AG10803 (cell line): ENCODE measurements at regions not wholly inside any gene's neighbourhood (a gene's known extent, or its start where the extent isn't known, plus 50 kb on each side); places are given as distances from the start of the nearest gene placed in this dataset.

ENCODE experiments used
- DNase-seq: peaks from one replicate; pipeline ENCODE4 v3.0.0; 2010; ENCODE audit warnings: low read depth
- H3K4me3 ChIP-seq: 2 replicates; pipeline ENCODE4 v1.5.1; 2011; ENCODE audit warnings: mild to moderate bottlenecking, low read length, control low read depth
- CTCF ChIP-seq: conservative IDR thresholded peaks from 2 replicates; pipeline ENCODE4 v1.5.1; 2011; ENCODE audit warnings: mild to moderate bottlenecking, low read length, control low read depth, inconsistent platforms

- DNase-seq: no peak
- no peak overlapping the region for H3K4me3 ChIP-seq
- no peak for TF ChIP-seq CTCF
Measured at GRCh38 chr3:82001276-82001923, 240.0 kb upstream of the GBE1 start.

- H3K4me3 ChIP-seq: no peak overlapping the region
- no peak for DNase-seq
- no peak for TF ChIP-seq CTCF
Measured at GRCh38 chr3:82000773-82001172, 239.3 kb upstream of the GBE1 start.

- no peak for TF ChIP-seq CTCF
- no peak overlapping the region for H3K4me3 ChIP-seq
- DNase-seq: no peak
Measured at GRCh38 chr3:82000350-82000749, 238.9 kb upstream of the GBE1 start.

GRCh38 chr3:81998907-81999306, 237.5 kb upstream of the GBE1 start:
- DNase-seq: no peak
- no peak overlapping the region for H3K4me3 ChIP-seq
- TF ChIP-seq CTCF: no peak

GRCh38 chr3:81998139-81998755, 236.8 kb upstream of the GBE1 start:
- H3K4me3 ChIP-seq: no peak overlapping the region
- no peak for TF ChIP-seq CTCF
- peak; percentile 12 for DNase-seq

- TF ChIP-seq CTCF: no peak
- DNase-seq: no peak
- no peak overlapping the region for H3K4me3 ChIP-seq
Measured at GRCh38 chr3:81997390-81997789, 235.9 kb upstream of the GBE1 start.

- no peak for DNase-seq
- TF ChIP-seq CTCF: no peak
- no peak overlapping the region for H3K4me3 ChIP-seq
Measured at GRCh38 chr3:81995329-81995728, 233.9 kb upstream of the GBE1 start.
